ENCODE measurements at regions not wholly inside any gene's neighbourhood (a gene's known extent, or its start where the extent isn't known, plus 50 kb on each side); places are given as distances from the start of the nearest gene placed in this dataset.

DNA sequence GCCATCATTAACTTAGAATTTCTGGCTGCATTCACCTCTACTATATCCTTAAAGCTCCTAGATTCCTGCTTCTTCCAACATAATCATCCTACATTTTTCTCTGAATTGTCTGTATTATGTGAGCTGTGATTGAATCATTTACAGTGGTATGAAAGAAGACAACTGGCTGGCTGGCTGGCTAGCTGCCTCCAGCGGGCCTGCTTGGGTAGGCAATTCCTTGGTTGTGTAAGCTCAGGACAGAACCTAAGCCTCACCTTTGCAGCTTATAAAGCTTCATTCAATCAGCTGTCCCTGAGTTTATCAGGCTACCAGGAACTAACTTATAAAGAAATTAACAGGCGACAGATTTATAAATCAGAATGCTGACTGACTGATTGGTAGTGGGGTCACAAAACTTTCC is 162.7 kb upstream of the NR3C1 start:
- Mint-ChIP-seq H3K27ac (no peak overlapping the region), H3K4me1 (peaks cover 5% of the 10 kb centered on the region), H3K27me3 (ENCODE audit: low read depth) (no peaks in the 10 kb centered on the region), H3K9me3 (no peaks in the 10 kb centered on the region), H3K36me3 (no peaks in the 10 kb centered on the region), H3K4me3 (no peak overlapping the region)
- ChIA-PET CTCF (no interaction called here), POLR2A (no interaction called here)
- TF ChIP-seq JUN (CRISPR knock-in tag; IDR thresholded peaks at IDR 0.05): no peak
- no peak for TF ChIP-seq SMAD4 (CRISPR knock-in tag; IDR thresholded peaks at IDR 0.05)
- TF ChIP-seq RELA (CRISPR knock-in tag; IDR thresholded peaks at IDR 0.05; ENCODE audit: borderline replicate concordance): no peak
- TF ChIP-seq, protein P1, sequence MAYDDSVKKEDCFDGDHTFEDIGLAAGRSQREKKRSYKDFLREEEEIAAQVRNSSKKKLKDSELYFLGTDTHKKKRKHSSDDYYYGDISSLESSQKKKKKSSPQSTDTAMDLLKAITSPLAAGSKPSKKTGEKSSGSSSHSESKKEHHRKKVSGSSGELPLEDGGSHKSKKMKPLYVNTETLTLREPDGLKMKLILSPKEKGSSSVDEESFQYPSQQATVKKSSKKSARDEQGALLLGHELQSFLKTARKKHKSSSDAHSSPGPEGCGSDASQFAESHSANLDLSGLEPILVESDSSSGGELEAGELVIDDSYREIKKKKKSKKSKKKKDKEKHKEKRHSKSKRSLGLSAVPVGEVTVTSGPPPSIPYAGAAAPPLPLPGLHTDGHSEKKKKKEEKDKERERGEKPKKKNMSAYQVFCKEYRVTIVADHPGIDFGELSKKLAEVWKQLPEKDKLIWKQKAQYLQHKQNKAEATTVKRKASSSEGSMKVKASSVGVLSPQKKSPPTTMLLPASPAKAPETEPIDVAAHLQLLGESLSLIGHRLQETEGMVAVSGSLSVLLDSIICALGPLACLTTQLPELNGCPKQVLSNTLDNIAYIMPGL (CRISPR knock-in tag; IDR thresholded peaks at IDR 0.05): no peak
- TF ChIP-seq, protein P2, sequence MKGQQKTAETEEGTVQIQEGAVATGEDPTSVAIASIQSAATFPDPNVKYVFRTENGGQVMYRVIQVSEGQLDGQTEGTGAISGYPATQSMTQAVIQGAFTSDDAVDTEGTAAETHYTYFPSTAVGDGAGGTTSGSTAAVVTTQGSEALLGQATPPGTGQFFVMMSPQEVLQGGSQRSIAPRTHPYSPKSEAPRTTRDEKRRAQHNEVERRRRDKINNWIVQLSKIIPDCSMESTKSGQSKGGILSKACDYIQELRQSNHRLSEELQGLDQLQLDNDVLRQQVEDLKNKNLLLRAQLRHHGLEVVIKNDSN (CRISPR knock-in tag; IDR thresholded peaks at IDR 0.05): no peak
- no peak for TF ChIP-seq TP53 (CRISPR knock-in tag; IDR thresholded peaks at IDR 0.05)
- TF ChIP-seq, protein P3, sequence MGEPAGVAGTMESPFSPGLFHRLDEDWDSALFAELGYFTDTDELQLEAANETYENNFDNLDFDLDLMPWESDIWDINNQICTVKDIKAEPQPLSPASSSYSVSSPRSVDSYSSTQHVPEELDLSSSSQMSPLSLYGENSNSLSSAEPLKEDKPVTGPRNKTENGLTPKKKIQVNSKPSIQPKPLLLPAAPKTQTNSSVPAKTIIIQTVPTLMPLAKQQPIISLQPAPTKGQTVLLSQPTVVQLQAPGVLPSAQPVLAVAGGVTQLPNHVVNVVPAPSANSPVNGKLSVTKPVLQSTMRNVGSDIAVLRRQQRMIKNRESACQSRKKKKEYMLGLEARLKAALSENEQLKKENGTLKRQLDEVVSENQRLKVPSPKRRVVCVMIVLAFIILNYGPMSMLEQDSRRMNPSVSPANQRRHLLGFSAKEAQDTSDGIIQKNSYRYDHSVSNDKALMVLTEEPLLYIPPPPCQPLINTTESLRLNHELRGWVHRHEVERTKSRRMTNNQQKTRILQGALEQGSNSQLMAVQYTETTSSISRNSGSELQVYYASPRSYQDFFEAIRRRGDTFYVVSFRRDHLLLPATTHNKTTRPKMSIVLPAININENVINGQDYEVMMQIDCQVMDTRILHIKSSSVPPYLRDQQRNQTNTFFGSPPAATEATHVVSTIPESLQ (CRISPR knock-in tag; IDR thresholded peaks at IDR 0.05): no peak
- no peak for TF ChIP-seq ELF4 (CRISPR knock-in tag; IDR thresholded peaks at IDR 0.05; ENCODE audit: low read depth)
- no peak for TF ChIP-seq GRHL2 (CRISPR knock-in tag; IDR thresholded peaks at IDR 0.05; ENCODE audit: insufficient replicate concordance, severe bottlenecking)
- TF ChIP-seq, protein P4, sequence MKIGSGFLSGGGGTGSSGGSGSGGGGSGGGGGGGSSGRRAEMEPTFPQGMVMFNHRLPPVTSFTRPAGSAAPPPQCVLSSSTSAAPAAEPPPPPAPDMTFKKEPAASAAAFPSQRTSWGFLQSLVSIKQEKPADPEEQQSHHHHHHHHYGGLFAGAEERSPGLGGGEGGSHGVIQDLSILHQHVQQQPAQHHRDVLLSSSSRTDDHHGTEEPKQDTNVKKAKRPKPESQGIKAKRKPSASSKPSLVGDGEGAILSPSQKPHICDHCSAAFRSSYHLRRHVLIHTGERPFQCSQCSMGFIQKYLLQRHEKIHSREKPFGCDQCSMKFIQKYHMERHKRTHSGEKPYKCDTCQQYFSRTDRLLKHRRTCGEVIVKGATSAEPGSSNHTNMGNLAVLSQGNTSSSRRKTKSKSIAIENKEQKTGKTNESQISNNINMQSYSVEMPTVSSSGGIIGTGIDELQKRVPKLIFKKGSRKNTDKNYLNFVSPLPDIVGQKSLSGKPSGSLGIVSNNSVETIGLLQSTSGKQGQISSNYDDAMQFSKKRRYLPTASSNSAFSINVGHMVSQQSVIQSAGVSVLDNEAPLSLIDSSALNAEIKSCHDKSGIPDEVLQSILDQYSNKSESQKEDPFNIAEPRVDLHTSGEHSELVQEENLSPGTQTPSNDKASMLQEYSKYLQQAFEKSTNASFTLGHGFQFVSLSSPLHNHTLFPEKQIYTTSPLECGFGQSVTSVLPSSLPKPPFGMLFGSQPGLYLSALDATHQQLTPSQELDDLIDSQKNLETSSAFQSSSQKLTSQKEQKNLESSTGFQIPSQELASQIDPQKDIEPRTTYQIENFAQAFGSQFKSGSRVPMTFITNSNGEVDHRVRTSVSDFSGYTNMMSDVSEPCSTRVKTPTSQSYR (CRISPR knock-in tag; IDR thresholded peaks at IDR 0.05): no peak
- DNase-seq (ENCODE audit: low spot score) (no peak), ATAC-seq (no peak)

DNA sequence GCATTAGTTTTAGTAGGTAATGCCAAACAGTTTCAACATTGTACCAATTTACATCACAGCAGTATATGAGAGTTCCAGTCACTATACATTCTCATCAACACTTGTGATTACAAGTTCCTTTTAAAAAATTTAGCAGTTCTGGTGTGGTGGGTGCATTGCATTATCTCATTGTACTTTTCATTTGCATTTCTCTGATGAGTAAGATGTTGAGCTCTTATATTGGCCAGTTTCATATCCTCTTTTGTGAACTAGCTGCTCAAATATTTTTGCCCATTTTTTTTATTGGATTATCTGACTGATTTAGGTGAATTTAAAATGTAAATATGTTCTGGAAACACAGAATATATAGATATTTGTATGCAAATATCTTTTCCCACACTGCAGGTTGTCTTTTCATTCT is 160.9 kb upstream of the NR3C1 start:
- no peaks in the 10 kb centered on the region for H3K27me3 Mint-ChIP-seq (ENCODE audit: low read depth)
- ChIA-PET CTCF (no interaction called here), POLR2A (no interaction called here)
- TF ChIP-seq, protein P5, sequence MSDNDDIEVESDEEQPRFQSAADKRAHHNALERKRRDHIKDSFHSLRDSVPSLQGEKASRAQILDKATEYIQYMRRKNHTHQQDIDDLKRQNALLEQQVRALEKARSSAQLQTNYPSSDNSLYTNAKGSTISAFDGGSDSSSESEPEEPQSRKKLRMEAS (CRISPR knock-in tag; IDR thresholded peaks at IDR 0.05): no peak
- TF ChIP-seq CREB1 (CRISPR knock-in tag; IDR thresholded peaks at IDR 0.05) (no peak), SP1 (CRISPR knock-in tag; conservative IDR thresholded peaks at IDR 0.05) (no peak), JUN (CRISPR knock-in tag; IDR thresholded peaks at IDR 0.05) (no peak), ZNF317 (CRISPR knock-in tag; IDR thresholded peaks at IDR 0.05; ENCODE audit: borderline replicate concordance, low read depth) (no peak), TEAD4 (CRISPR knock-in tag; IDR thresholded peaks at IDR 0.05) (no peak), ZNF232 (CRISPR knock-in tag; IDR thresholded peaks at IDR 0.05) (no peak), ZNF263 (CRISPR knock-in tag; IDR thresholded peaks at IDR 0.05; ENCODE audit: low read depth) (no peak), GRHL2 (CRISPR knock-in tag; IDR thresholded peaks at IDR 0.05; ENCODE audit: insufficient replicate concordance, severe bottlenecking) (no peak), ZNF396 (CRISPR knock-in tag; IDR thresholded peaks at IDR 0.05; ENCODE audit: borderline replicate concordance) (no peak)
- TF ChIP-seq, protein P2 (CRISPR knock-in tag; IDR thresholded peaks at IDR 0.05): no peak
- TF ChIP-seq, protein P6, sequence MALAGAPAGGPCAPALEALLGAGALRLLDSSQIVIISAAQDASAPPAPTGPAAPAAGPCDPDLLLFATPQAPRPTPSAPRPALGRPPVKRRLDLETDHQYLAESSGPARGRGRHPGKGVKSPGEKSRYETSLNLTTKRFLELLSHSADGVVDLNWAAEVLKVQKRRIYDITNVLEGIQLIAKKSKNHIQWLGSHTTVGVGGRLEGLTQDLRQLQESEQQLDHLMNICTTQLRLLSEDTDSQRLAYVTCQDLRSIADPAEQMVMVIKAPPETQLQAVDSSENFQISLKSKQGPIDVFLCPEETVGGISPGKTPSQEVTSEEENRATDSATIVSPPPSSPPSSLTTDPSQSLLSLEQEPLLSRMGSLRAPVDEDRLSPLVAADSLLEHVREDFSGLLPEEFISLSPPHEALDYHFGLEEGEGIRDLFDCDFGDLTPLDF (CRISPR knock-in tag; IDR thresholded peaks at IDR 0.05): no peak
- TF ChIP-seq, protein P7, sequence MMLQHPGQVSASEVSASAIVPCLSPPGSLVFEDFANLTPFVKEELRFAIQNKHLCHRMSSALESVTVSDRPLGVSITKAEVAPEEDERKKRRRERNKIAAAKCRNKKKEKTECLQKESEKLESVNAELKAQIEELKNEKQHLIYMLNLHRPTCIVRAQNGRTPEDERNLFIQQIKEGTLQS (CRISPR knock-in tag; conservative IDR thresholded peaks at IDR 0.05): no peak
- TF ChIP-seq, protein P8, sequence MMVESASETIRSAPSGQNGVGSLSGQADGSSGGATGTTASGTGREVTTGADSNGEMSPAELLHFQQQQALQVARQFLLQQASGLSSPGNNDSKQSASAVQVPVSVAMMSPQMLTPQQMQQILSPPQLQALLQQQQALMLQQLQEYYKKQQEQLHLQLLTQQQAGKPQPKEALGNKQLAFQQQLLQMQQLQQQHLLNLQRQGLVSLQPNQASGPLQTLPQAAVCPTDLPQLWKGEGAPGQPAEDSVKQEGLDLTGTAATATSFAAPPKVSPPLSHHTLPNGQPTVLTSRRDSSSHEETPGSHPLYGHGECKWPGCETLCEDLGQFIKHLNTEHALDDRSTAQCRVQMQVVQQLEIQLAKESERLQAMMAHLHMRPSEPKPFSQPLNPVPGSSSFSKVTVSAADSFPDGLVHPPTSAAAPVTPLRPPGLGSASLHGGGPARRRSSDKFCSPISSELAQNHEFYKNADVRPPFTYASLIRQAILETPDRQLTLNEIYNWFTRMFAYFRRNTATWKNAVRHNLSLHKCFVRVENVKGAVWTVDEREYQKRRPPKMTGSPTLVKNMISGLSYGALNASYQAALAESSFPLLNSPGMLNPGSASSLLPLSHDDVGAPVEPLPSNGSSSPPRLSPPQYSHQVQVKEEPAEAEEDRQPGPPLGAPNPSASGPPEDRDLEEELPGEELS (CRISPR knock-in tag; IDR thresholded peaks at IDR 0.05): no peak
- TF ChIP-seq, protein P9, sequence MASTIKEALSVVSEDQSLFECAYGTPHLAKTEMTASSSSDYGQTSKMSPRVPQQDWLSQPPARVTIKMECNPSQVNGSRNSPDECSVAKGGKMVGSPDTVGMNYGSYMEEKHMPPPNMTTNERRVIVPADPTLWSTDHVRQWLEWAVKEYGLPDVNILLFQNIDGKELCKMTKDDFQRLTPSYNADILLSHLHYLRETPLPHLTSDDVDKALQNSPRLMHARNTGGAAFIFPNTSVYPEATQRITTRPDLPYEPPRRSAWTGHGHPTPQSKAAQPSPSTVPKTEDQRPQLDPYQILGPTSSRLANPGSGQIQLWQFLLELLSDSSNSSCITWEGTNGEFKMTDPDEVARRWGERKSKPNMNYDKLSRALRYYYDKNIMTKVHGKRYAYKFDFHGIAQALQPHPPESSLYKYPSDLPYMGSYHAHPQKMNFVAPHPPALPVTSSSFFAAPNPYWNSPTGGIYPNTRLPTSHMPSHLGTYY (CRISPR knock-in tag; IDR thresholded peaks at IDR 0.05): no peak

More for the DNA sequence above, 160.9 kb upstream of the NR3C1 start:
- Mint-ChIP-seq H3K4me1 (peaks cover 7% of the 10 kb centered on the region), H3K27ac (no peak overlapping the region), H3K4me3 (no peak overlapping the region), H3K36me3 (no peaks in the 10 kb centered on the region), H3K9me3 (no peaks in the 10 kb centered on the region)
- no peak for ATAC-seq
- DNase-seq (ENCODE audit: low spot score): no peak
